AG04449 (cell line): ENCODE measurements at regions not wholly inside any gene's neighbourhood (a gene's known extent, or its start where the extent isn't known, plus 50 kb on each side); places are given as distances from the start of the nearest gene placed in this dataset.

Experiments
- CTCF ChIA-PET: fragments of 350-600 bp; formaldehyde crosslinking; extraction: SDS; loops from one replicate; lab custom pipeline; 2021; ENCODE audit warnings: antibody characterized with exemption; lab: Yijun Ruan, JAX
- POLR2A ChIA-PET: fragments of 400-600, 350-600 bp; formaldehyde crosslinking; extraction: SDS; loops from one replicate; lab custom pipeline; 2020; ENCODE audit warnings: antibody characterized with exemption, inconsistent platforms; lab: Yijun Ruan, JAX
- DNase-seq: peaks from one replicate; pipeline ENCODE4 v3.0.0-alpha.2; 2010; ENCODE audit warnings: low read depth, low spot score
- H3K4me3 ChIP-seq: 2 replicates; pipeline ENCODE4 v1.5.1; 2011; ENCODE audit warnings: low read depth, mild to moderate bottlenecking, control low read depth, low read length
- TF ChIP-seq, protein P1 (sequence below): IDR thresholded peaks from one replicate; pipeline ENCODE4 v1.5.1; 2011; ENCODE audit warnings: mild to moderate bottlenecking, moderate library complexity, low read length, control low read depth, inconsistent platforms; ENCODE audit not compliant: insufficient read depth; ENCODE audit errors: missing control alignments

DNA sequence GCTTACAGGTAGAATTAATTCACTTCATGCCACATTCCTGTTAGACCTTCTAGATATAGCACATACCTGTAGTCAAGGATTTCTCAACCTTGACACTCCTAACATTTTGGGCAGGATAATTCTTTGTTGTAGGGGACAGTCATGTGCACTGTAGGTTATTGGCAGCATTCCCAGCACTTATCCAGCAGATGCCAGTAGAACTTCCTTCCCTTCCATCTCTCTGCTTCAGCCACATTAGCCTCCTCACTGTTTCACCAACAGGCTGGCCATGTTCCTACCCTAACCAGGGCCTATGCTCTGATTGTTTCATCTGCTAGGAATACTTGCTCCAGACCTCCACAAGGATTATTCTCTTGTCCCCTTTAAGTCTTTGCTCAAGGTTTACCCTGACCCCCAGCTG is 68.0 kb upstream of the STAC start:
- no peak overlapping the region for H3K4me3 ChIP-seq
- DNase-seq, result no peak
- POLR2A ChIA-PET, result no interaction called here
- CTCF ChIA-PET, result no interaction called here
- TF ChIP-seq, protein P1, sequence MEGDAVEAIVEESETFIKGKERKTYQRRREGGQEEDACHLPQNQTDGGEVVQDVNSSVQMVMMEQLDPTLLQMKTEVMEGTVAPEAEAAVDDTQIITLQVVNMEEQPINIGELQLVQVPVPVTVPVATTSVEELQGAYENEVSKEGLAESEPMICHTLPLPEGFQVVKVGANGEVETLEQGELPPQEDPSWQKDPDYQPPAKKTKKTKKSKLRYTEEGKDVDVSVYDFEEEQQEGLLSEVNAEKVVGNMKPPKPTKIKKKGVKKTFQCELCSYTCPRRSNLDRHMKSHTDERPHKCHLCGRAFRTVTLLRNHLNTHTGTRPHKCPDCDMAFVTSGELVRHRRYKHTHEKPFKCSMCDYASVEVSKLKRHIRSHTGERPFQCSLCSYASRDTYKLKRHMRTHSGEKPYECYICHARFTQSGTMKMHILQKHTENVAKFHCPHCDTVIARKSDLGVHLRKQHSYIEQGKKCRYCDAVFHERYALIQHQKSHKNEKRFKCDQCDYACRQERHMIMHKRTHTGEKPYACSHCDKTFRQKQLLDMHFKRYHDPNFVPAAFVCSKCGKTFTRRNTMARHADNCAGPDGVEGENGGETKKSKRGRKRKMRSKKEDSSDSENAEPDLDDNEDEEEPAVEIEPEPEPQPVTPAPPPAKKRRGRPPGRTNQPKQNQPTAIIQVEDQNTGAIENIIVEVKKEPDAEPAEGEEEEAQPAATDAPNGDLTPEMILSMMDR, result no peak

DNA sequence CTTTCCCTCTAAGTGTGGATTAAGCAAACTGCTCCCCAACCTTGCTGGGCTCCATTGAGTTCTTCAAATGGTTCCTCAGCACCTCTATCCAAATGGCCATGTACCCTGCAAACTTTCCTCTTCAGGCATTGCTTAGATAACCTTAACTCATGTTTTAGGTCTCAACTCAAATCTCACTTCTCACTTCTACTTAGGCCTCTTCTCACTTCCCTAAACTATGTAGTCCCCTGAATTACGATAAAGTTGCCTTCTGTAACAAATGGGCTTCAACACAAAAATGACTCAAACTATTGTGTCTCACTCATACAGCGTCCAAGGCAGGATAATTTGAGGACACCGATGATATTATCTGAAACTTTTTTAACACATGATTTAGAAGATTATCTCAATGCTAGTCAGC is 62.4 kb upstream of the STAC start:
- ChIA-PET CTCF (no interaction called here), POLR2A (no interaction called here)
- TF ChIP-seq, protein P1, result no peak
- no peak for DNase-seq
- H3K4me3 ChIP-seq, result no peak overlapping the region

DNA sequence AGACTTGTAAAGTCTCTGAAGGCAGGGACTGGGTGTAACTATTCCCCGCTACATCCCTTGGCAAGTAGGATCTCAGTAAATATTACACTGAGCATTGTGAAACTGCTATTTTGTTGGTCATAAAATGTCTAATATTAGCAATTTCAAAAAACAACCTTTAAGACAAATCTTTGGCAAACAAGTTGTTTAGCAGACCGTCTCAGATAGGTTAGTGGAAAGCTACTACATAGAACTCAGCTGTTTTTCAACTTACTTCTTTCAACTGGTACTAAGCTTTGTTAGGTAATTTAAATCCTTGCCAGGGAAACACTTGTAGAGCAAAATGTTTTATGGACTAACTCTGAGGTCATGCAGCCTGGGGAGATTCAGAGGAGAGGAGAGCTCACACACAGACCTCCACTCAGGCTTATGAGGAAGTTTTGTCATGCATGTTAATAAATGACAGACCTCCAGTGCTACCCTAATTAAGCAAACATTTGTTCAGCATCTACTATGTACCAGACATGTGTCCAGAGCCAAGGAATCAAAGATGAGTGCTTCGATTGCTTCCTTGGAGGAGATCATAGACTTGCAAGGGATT is 61.6 kb upstream of the STAC start:
- POLR2A ChIA-PET, result no interaction called here
- no peak overlapping the region for H3K4me3 ChIP-seq
- TF ChIP-seq, protein P1, result no peak
- no peak for DNase-seq
- CTCF ChIA-PET, result no interaction called here

DNA sequence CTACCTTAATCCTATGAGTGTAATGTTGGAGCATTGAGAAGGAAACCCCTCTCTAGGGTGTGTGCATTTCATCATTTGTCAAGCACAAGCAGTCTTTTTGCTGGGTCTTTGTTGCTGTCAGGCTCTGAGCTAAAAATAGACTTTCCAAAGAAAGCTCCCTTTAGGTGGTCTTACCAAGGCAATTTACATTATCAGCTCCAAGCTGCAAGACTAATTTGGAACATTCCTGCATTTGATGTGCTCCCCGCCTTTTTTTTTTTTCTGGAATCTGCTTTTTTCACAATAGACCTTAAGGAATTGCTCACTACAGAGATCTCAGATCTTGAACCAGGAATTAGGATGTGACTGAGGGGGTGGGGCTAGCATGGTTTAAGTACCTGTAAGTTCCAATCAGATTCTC is 60.6 kb upstream of the STAC start:
- H3K4me3 ChIP-seq, result no peak overlapping the region
- TF ChIP-seq, protein P1, result no peak
- DNase-seq, result no peak
- CTCF ChIA-PET, result no interaction called here
- POLR2A ChIA-PET, result no interaction called here
